IMR-90 (cell line): ENCODE measurements at regions not wholly inside any gene's neighbourhood (a gene's known extent, or its start where the extent isn't known, plus 50 kb on each side); places are given as distances from the start of the nearest gene placed in this dataset.

ENCODE experiments used
- ATAC-seq: fragments of 200-7000 bp; cut with Tn5 transposase; 2 replicates; pipeline ENCODE4 v1.9.1; 2020; ENCODE audit warnings: low read depth, mild to moderate bottlenecking, moderate library complexity
- BruUV-seq: library from RNA; stranded (reverse); fragments of 400-500 nt; replicated peaks from 2 replicates; lab custom pipeline; 2021; lab: Mats Ljungman, UMichigan
- CTCF ChIA-PET: fragments of 300-600 bp; formaldehyde crosslinking; extraction: SDS; loops from one replicate; lab custom pipeline; 2021; ENCODE audit warnings: antibody characterized with exemption; lab: Yijun Ruan, JAX
- POLR2A ChIA-PET: fragments of 300-600 bp; sonication (Branson Sonifier 250); formaldehyde crosslinking; loops from one replicate; lab custom pipeline; 2022; ENCODE audit warnings: antibody characterized with exemption; ENCODE audit not compliant: unreplicated experiment; lab: Charles Lee
- DNase-seq: peaks from one replicate; pipeline ENCODE4 v3.0.0; 2013
- H2AFZ ChIP-seq: replicated peaks from 2 replicates; pipeline ENCODE3; 2013; ENCODE audit warnings: low read length, mild to moderate bottlenecking; ENCODE audit not compliant: poor library complexity
- H2AK5ac ChIP-seq: 2 replicates; pipeline ENCODE4 v1.6.1; 2013; ENCODE audit warnings: low read depth, low read length, inconsistent platforms
- H2AK9ac ChIP-seq: replicated peaks from 2 replicates; pipeline ENCODE3; 2013; ENCODE audit warnings: mild to moderate bottlenecking, low read depth, low read length, moderate library complexity; ENCODE audit not compliant: poor library complexity
- H2BK120ac ChIP-seq: 2 replicates; pipeline ENCODE4 v1.6.1; 2013; ENCODE audit warnings: low read depth, low read length, inconsistent platforms
- H2BK15ac ChIP-seq: 3 replicates; pipeline ENCODE4 v1.6.1; 2013; ENCODE audit warnings: low read depth, low read length, inconsistent platforms
- H2BK20ac ChIP-seq: 2 replicates; pipeline ENCODE4 v1.6.1; 2013; ENCODE audit warnings: low read depth, mild to moderate bottlenecking, inconsistent platforms, low read length, moderate library complexity
- H2BK5ac ChIP-seq: 2 replicates; pipeline ENCODE4 v1.6.1; 2013; ENCODE audit warnings: mild to moderate bottlenecking, low read depth, low read length, inconsistent platforms; ENCODE audit not compliant: poor library complexity, severe bottlenecking
- H3K14ac ChIP-seq: replicated peaks from 2 replicates; pipeline ENCODE4 v1.6.1; 2013; ENCODE audit warnings: low read depth, low read length, inconsistent platforms
- H3K18ac ChIP-seq: 2 replicates; pipeline ENCODE4 v1.6.1; 2013; ENCODE audit warnings: low read depth, low read length, control low read depth
- H3K23ac ChIP-seq: 2 replicates; pipeline ENCODE4 v1.6.1; 2013; ENCODE audit warnings: low read depth, low read length, inconsistent platforms
- H3K27ac ChIP-seq: 2 replicates; pipeline ENCODE4 v1.5.1; 2013; ENCODE audit warnings: mild to moderate bottlenecking, control low read depth, low read length; ENCODE audit not compliant: insufficient read depth
- H3K27me3 ChIP-seq: 2 replicates; pipeline ENCODE4 v1.6.1; 2013; ENCODE audit warnings: low read length; ENCODE audit not compliant: control insufficient read depth, insufficient read depth
- H3K36me3 ChIP-seq: 2 replicates; pipeline ENCODE4 v1.6.1; 2013; ENCODE audit warnings: low read length, mixed read lengths; ENCODE audit not compliant: control insufficient read depth, insufficient read depth
- H3K4ac ChIP-seq: 2 replicates; pipeline ENCODE4 v1.6.1; 2013; ENCODE audit warnings: low read depth, low read length, inconsistent platforms
- H3K4me1 ChIP-seq: 2 replicates; pipeline ENCODE4 v1.6.1; 2013; ENCODE audit warnings: low read length, mixed read lengths; ENCODE audit not compliant: control insufficient read depth, insufficient read depth
- H3K4me2 ChIP-seq: 2 replicates; pipeline ENCODE4 v1.6.1; 2013; ENCODE audit warnings: low read depth, mild to moderate bottlenecking, control low read depth, low read length, moderate library complexity
- H3K4me3 ChIP-seq: 2 replicates; pipeline ENCODE4 v1.5.1; 2013; ENCODE audit warnings: low read depth, mild to moderate bottlenecking, control low read depth, low read length, moderate library complexity; ENCODE audit not compliant: insufficient read depth
- H3K56ac ChIP-seq: 2 replicates; pipeline ENCODE4 v1.6.1; 2013; ENCODE audit warnings: low read length, inconsistent platforms; ENCODE audit not compliant: insufficient read depth; ENCODE audit errors: extremely low read depth
- H3K79me1 ChIP-seq, 2 experiments: 2 replicates each; pipeline ENCODE4 v1.6.1; 2013; ENCODE audit warnings: low read length in 2 of 2, inconsistent platforms in 1 of 2, low read depth in 1 of 2
- H3K9ac ChIP-seq: 2 replicates; pipeline ENCODE4 v1.6.1; 2013; ENCODE audit warnings: low read depth, low read length, control low read depth
- H3K9me1 ChIP-seq: 2 replicates; pipeline ENCODE4 v1.6.1; 2013; ENCODE audit warnings: low read length, inconsistent platforms; ENCODE audit not compliant: insufficient read depth
- H3K9me3 ChIP-seq: 2 replicates; pipeline ENCODE4 v1.6.1; 2013; ENCODE audit warnings: low read length; ENCODE audit not compliant: control insufficient read depth, insufficient read depth
- H4K20me1 ChIP-seq: 2 replicates; pipeline ENCODE4 v1.6.1; 2013; ENCODE audit warnings: low read length, inconsistent platforms; ENCODE audit not compliant: insufficient read depth
- H4K5ac ChIP-seq: 2 replicates; pipeline ENCODE4 v1.6.1; 2013; ENCODE audit warnings: mild to moderate bottlenecking, low read depth, low read length, control low read depth
- H4K8ac ChIP-seq, 2 experiments: 2 replicates each; pipeline ENCODE4 v1.6.1; 2013; ENCODE audit warnings: low read depth in 2 of 2, low read length in 2 of 2, control low read depth in 1 of 2, inconsistent platforms in 1 of 2
- H4K91ac ChIP-seq: 2 replicates; pipeline ENCODE4 v1.6.1; 2013; ENCODE audit warnings: low read depth, low read length, inconsistent platforms; ENCODE audit not compliant: insufficient read depth
- BHLHE40 ChIP-seq: fragments of 150-350 bp; IDR thresholded peaks from 2 replicates; pipeline ENCODE4 v1.6.1; 2016; ENCODE audit warnings: mild to moderate bottlenecking, low read depth, low read length
- CEBPB ChIP-seq: IDR thresholded peaks from 2 replicates; pipeline ENCODE4 v1.6.1; 2012; ENCODE audit warnings: low read depth, low read length, improper control_type of control experiment
- CHD1 ChIP-seq: IDR thresholded peaks from 2 replicates; pipeline ENCODE4 v1.6.1; 2012; ENCODE audit warnings: low read depth, low read length, improper control_type of control experiment
- CTCF ChIP-seq: conservative IDR thresholded peaks from 2 replicates; pipeline ENCODE4 v1.5.1; 2012; ENCODE audit warnings: mild to moderate bottlenecking, low read depth, low read length, improper control_type of control experiment
- ELK1 ChIP-seq: fragments of 150-350 bp; IDR thresholded peaks from 2 replicates; pipeline ENCODE4 v1.6.1; 2016; ENCODE audit warnings: low read depth, mild to moderate bottlenecking, low read length, moderate library complexity, borderline replicate concordance
- FOS ChIP-seq: fragments of 150-350 bp; IDR thresholded peaks from 2 replicates; pipeline ENCODE4 v1.6.1; 2016; ENCODE audit warnings: low read depth, low read length
- MAFK ChIP-seq: IDR thresholded peaks from 2 replicates; pipeline ENCODE4 v1.6.1; 2012; ENCODE audit warnings: low read depth, low read length, improper control_type of control experiment
- MAZ ChIP-seq: IDR thresholded peaks from 2 replicates; pipeline ENCODE4 v1.6.1; 2012; ENCODE audit warnings: low read depth, mild to moderate bottlenecking, low read length, improper control_type of control experiment, moderate library complexity, borderline replicate concordance
- MXI1 ChIP-seq: IDR thresholded peaks from 2 replicates; pipeline ENCODE4 v1.6.1; 2012; ENCODE audit warnings: low read depth, mild to moderate bottlenecking, low read length, moderate library complexity, borderline replicate concordance
- NFE2L2 ChIP-seq: fragments of 150-350 bp; IDR thresholded peaks from 2 replicates; pipeline ENCODE4 v1.6.1; 2016; ENCODE audit warnings: low read depth, mild to moderate bottlenecking, low read length
- POLR2A ChIP-seq: IDR thresholded peaks from 2 replicates; pipeline ENCODE4 v1.6.1; 2012; ENCODE audit warnings: mild to moderate bottlenecking, low read depth, low read length
- RAD21 ChIP-seq: IDR thresholded peaks from 2 replicates; pipeline ENCODE4 v1.6.1; 2012; ENCODE audit warnings: low read length, improper control_type of control experiment
- RCOR1 ChIP-seq: IDR thresholded peaks from 2 replicates; pipeline ENCODE4 v1.6.1; 2012; ENCODE audit warnings: mild to moderate bottlenecking, low read length, improper control_type of control experiment; ENCODE audit not compliant: insufficient replicate concordance
- RFX5 ChIP-seq: IDR thresholded peaks from 2 replicates; pipeline ENCODE4 v1.8.0; 2012; ENCODE audit warnings: low read depth, mild to moderate bottlenecking, low read length, moderate library complexity
- SMC3 ChIP-seq: fragments of 150-350 bp; IDR thresholded peaks from 2 replicates; pipeline ENCODE4 v1.6.1; 2016; ENCODE audit warnings: low read depth, mild to moderate bottlenecking, antibody characterized with exemption, low read length, moderate library complexity
- USF2 ChIP-seq: fragments of 150-350 bp; IDR thresholded peaks from 2 replicates; pipeline ENCODE4 v1.6.1; 2017; ENCODE audit warnings: mild to moderate bottlenecking, antibody characterized with exemption, low read length, low read depth
- WGBS, 2 experiments: methylation state at CpG; one replicate each; pipeline versions ENCODE4 v1.1.5 to v1.1.7; 2013; ENCODE audit warnings: missing lambda C conversion rate in 2 of 2; ENCODE audit not compliant: insufficient read length in 1 of 2; ENCODE audit errors: extremely low coverage in 2 of 2; 5-methylcytosine and 5-hydroxymethylcytosine counted together
- dilution Hi-C: fragments of 300-500 bp; cut with HindIII; formaldehyde crosslinking; loops from one replicate; pipeline ENCODE4 v1.14.3; 2018; ENCODE audit warnings: low sequenced_read_pairs; ENCODE audit not compliant: unreplicated experiment
- in situ Hi-C: fragments of 300-500 bp; cut with MboI; formaldehyde crosslinking; loops from 3 replicates; pipeline ENCODE4 v1.14.3; 2019; ENCODE audit warnings: low sequenced_read_pairs, inconsistent platforms, mixed read lengths
- intact Hi-C: fragments of 100-400 bp; cut with micrococcal nuclease; formaldehyde crosslinking; loops from 2 replicates; pipeline ENCODE4 v1.10.0; 2022

- Histone ChIP-seq H4K8ac (no peak overlapping the region), H3K36me3 (no peaks in the 10 kb centered on the region), H3K14ac (no peak overlapping the region), H3K23ac (no peak overlapping the region), H3K18ac (no peak overlapping the region), H3K9ac (no peak overlapping the region), H2AK9ac (no peak overlapping the region), H2AFZ (no peak overlapping the region), H4K20me1 (no peaks in the 10 kb centered on the region), H2BK15ac (no peak overlapping the region), H3K9me1 (peaks cover 3% of the 10 kb centered on the region; the same call in 1 of the 2 replicates), H4K91ac (no peak overlapping the region), H3K27ac (no peak overlapping the region), H2AK5ac (no peak overlapping the region), H2BK5ac (no peak overlapping the region), H3K56ac (no peak overlapping the region), H2BK120ac (no peak overlapping the region), H3K9me3 (no peaks in the 10 kb centered on the region), H3K4ac (no peak overlapping the region), H2BK20ac (peak overlapping the region; percentile 12; the same call in 1 of the 2 replicates), H4K5ac (no peak overlapping the region), H3K79me1 (no peaks in the 10 kb centered on the region), H3K4me2 (no peak overlapping the region), H3K4me3 (no peak overlapping the region), H3K4me1 (0 out of 2 replicates have a peak, but pooled peaks cover 2% of the 10 kb centered on the region), H3K27me3 (no peaks in the 10 kb centered on the region)
- TF ChIP-seq POLR2A = no peak
- no peak for TF ChIP-seq BHLHE40
- TF ChIP-seq RFX5 = no peak
- no peak for TF ChIP-seq SMC3
- TF ChIP-seq CHD1 = no peak
- no peak for TF ChIP-seq RAD21
- TF ChIP-seq FOS = no peak
- no peak for TF ChIP-seq RCOR1
- no peak for TF ChIP-seq NFE2L2
- no peak for TF ChIP-seq MXI1
- TF ChIP-seq MAZ = no peak
- no peak for TF ChIP-seq CTCF
- no peak for TF ChIP-seq MAFK
- no peak for TF ChIP-seq ELK1
- TF ChIP-seq USF2 = no peak
- TF ChIP-seq CEBPB = no peak
- DNase-seq = peak; percentile 78
- intact Hi-C loops (no loop called here), in situ Hi-C loops (no loop called here), dilution Hi-C loops (no loop called here)
- ChIA-PET CTCF (interaction anchor here (0.7 kb wide), 1 partner anchor 148 kb away, joined by 3 read pairs; no protein-coding TSS in a partner anchor), POLR2A (no interaction called here)
- peak; percentile 65 for ATAC-seq
- WGBS, 2 experiments = 33% methylated on average over 1 of the region's 3 CpGs; no CpG with 5 or more reads in 1 of the 2 experiments
- no TSS peak for BruUV-seq
Measured at GRCh38 chr6:139732451-139732850, 358.0 kb upstream of the CITED2 start.
